ENCODE measurements at regions not wholly inside any gene's neighbourhood (a gene's known extent, or its start where the extent isn't known, plus 50 kb on each side); places are given as distances from the start of the nearest gene placed in this dataset.

- in situ Hi-C loops (cut with MboI; ENCODE audit: low pct_unique_long_range_greater_than_20kb, low sequenced_read_pairs, unreplicated experiment) = no loop called here
- no peak for TF ChIP-seq CTCF (IDR thresholded peaks at IDR 0.05; ENCODE audit: extremely low read depth, insufficient read depth, missing control alignments)
These were observed 58.5 kb upstream of the SPHKAP start for GRCh38 chr2:228239907-228240561.

GRCh38 chr2:228239207-228239906, 57.9 kb upstream of the SPHKAP start:
- TF ChIP-seq CTCF (IDR thresholded peaks at IDR 0.05; ENCODE audit: extremely low read depth, insufficient read depth, missing control alignments) = no peak
- in situ Hi-C loops (cut with MboI; ENCODE audit: low pct_unique_long_range_greater_than_20kb, low sequenced_read_pairs, unreplicated experiment) = no loop called here
- DNase-seq (ENCODE audit: low spot score) = no peak

More at GRCh38 chr2:228239907-228240561, 58.5 kb upstream of the SPHKAP start:
- DNase-seq (ENCODE audit: low spot score) = no peak

Data from GM13977 (cell line).